HL-60/S4 treated with retinoic acid at 250 ng/mL for 4 days and 3 days (cell line): ENCODE measurements at regions not wholly inside any gene's neighbourhood (a gene's known extent, or its start where the extent isn't known, plus 50 kb on each side); places are given as distances from the start of the nearest gene placed in this dataset.
"Not testable (repeated sequence)": the region's sequence is repeated elsewhere in the genome, so short reads cannot be mapped to it uniquely, and the experiment has no call there.

Experiments
- in situ Hi-C: fragments of 300-500 bp; cut with MboI; formaldehyde crosslinking; loops from 2 replicates; pipeline ENCODE4 v1.7.0; 2022; ENCODE audit warnings: low sequenced_read_pairs

DNA sequence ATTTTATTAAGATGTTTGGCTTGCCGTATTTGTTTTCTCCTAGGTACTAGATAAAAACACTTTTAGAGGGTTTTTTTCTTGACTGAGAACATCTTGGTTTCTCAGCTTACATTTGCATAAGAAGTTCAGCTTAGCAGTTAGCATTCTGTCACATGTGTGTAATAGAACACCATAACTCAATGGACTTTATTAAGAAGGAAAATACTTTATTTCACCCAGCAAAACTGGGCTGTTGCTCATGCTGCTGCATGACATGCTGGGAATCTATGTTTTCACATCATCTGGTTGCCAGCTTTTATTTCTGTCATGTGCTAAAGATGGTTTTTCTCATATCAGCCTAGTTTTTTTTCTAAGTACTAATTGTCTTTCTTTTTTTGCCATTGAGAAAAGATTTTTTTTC is 144.6 kb downstream of the UTRN start:
- in situ Hi-C loops: no loop called here

DNA sequence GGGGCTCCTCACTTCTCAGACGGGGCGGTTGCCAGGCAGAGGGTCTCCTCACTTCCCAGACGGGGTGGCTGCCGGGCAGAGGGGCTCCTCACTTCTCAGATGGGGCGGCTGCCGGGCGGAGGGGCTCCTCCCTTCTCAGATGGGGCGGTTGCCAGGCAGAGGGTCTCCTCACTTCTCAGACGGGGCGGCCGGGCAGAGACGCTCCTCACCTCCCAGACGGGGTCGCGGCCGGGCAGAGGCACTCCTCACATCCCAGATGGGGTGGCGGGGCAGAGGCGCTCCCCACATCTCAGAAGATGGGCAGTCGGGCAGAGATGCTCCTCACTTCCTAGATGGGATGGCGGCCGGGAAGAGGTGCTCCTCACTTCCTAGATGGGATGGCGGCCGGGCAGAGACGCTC is 148.3 kb downstream of the UTRN start:
- in situ Hi-C loops: not testable (repeated sequence)

DNA sequence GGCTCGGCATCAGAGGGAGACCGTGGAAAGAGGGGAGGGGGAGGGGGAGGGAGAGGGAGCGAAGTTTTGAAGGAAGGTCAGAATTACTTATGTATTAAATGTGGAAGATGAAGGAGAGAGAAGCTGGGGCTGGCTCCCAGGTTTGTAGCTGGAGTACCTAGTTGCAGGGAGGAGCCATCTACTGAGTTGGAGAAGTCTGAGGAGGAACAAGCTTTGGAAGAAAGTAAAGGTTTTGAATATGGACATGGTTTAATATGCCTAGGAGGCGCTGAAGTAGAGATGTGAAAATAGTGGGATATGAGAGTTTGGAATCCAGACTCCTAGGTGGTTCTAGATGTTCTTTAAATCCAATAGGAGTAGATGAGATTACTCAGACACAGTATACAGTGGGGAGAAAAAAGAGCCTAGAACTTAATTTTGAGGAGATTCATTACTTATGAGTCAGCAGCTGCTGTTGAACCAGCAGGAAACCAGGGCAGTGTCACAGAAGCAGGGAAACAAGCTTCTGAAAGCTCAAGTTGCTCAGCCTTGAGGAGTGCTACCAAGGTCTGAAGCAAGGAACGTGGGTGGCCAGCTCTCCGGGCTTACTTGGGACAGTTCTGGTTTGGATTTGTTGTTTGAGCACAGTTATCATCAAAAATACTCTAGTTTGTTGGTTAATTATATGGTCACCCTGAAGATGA is 149.3 kb downstream of the UTRN start:
- in situ Hi-C loops: no loop called here

DNA sequence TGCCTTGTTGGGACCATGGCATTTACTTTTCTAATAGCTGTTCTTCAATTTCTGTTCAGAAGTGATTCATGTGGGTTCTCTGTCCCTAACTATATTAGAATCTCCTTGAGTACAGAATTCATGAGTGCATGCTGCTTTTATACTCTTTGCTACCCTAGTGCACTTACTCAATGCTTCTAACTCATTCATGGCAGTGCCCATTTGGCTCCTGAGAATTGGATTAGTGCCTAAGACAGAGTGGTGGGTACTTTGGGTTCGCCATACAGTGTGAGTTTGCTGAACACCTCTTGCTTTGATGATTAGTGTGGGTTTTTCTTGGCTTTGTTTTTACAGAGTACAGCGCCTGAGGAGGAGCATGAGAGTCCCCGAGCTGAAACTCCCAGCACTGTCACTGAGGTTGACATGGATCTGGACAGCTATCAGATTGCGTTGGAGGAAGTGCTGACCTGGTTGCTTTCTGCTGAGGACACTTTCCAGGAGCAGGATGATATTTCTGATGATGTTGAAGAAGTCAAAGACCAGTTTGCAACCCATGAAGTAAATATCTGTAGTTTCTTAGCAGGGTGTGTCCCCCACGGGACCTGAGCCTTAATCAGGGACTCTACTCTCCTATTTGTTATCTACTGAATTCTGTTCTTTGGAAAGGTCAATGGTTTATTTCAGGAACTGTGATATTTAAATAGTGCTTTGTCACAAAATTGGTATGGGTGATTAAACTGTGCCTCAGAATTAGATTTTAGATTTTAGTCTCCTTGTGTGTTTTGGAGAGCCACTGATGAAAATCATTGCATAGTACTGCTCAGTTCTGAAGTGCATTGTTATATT is 150.7 kb downstream of the UTRN start:
- in situ Hi-C loops: no loop called here

DNA sequence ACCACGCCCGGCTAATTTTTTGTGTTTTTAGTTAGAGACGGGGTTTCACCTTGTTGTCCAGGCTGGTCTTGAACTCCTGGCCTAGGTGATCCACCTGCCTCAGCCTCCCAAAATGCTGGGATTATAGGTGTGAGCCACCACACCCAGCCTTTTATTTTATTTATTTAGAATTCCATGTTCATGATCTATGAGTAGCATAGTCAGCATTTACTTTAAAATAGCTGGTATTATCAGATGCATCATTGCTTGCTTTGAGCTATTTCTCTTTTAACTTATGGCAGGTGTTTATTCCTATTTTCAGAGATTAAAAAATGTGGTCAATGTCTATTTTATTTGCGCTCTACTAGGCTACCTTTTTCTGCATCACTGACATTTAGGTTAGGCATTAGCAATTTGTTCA is 152.0 kb downstream of the UTRN start:
- in situ Hi-C loops: no loop called here

DNA sequence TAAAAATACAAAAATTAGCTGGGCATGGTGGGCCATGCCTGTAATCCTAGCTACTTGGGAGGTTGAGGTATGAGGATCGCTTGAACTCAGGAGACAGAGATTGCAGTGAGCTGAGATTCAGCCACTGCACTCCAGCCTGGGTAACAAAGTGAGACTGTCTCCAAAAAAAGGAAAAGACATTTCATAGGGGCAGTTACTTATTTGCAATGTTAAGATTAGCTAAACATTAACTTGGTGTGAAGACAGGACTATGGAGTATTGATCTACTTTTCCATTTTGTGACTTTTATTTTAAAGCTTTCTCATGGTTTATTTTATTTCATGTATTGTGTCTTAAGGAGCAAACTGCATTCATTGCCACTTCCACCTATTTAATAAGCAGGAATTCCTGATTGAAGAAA is 153.0 kb downstream of the UTRN start:
- in situ Hi-C loops: no loop called here

DNA sequence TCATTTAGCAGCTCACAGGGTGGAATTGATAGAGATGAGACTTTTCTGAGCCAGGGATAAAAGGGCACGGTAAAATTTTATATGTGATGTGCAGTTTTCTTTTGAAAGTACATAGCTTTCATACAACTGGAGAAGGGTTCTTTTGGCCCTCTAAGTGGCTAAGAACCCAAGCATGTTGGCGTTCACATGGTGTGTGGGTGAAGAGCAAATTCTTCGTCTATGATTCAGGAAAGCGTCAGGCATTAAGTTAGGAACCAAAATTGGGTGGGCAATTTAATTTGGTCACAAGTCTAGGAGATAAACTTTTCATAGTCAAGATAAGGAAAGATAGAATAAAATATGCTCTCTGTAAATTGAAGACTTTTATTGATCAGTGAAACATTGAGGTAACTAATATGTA is 153.9 kb downstream of the UTRN start:
- in situ Hi-C loops: no loop called here

DNA sequence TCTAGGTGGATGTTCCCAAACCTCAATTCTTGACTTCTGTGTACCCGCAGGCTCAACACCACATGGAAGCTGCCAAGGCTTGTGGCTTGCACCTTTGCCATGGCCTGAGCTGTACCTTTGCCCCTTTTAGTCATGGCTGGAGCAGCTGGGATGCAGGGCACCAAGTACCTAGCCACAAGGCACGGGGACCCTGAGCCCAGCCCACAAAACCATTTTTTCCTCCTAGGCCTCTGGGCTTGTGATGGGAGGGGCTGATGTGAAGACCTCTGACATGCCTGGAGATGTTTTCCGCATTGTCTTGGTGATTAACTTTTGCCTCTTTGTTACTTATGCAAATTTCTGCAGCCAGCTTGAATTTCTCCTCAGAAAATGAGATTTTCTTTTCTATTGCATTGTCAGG is 156.7 kb downstream of the UTRN start:
- in situ Hi-C loops: not testable (repeated sequence)

DNA sequence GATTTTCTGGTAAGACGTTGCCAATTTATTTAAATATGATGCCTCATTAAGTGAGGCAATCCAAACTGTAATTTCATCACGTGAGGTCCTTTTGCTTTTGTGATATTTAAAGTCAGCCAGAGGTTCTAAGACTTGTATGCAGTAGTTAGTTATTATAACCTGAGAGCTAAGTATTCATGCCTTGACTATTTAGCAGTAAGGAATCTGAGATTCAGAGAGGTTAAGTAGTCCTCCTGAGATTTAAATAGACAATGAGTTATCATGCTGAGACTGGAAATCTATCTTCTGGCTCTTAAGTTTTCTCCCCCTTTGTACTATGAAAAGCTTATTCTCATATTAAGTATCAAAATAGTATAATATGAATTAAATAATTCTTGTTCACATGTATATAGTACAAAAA is 158.0 kb downstream of the UTRN start:
- in situ Hi-C loops: no loop called here

DNA sequence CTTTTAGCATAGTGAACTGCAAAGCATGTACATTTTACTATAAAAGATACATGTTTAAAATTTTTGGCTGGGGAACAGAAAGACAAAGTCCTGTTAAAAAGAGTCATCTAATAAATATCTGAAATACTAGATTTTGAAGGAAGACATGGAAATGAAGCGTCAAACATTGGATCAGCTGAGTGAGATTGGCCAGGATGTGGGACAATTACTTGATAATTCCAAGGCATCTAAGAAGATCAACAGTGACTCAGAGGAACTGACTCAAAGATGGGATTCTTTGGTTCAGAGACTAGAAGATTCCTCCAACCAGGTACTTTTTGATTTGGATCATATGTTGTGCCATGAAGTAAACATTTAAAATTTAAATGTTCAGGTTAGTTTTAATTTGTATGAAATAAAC is 162.3 kb downstream of the UTRN start:
- in situ Hi-C loops: no loop called here

DNA sequence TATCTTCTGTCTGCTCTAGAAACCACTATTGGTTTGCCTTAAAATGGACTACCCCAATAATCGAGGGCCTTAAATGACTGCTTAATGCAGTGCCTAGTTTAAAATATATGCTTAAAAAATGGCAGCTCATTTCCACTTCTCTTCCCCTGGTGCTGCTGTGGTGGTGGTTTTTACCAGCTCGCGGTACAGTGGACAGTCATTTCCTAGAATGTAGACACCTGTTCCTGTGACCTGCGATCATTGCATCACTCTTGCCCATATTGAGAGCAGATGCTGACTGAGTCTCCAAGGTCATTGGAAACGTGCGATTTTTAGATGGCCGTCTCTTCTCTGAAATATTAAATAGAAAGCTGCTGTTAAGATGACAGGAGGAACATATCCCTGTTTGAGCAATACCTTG is 164.1 kb downstream of the UTRN start:
- in situ Hi-C loops: no loop called here

DNA sequence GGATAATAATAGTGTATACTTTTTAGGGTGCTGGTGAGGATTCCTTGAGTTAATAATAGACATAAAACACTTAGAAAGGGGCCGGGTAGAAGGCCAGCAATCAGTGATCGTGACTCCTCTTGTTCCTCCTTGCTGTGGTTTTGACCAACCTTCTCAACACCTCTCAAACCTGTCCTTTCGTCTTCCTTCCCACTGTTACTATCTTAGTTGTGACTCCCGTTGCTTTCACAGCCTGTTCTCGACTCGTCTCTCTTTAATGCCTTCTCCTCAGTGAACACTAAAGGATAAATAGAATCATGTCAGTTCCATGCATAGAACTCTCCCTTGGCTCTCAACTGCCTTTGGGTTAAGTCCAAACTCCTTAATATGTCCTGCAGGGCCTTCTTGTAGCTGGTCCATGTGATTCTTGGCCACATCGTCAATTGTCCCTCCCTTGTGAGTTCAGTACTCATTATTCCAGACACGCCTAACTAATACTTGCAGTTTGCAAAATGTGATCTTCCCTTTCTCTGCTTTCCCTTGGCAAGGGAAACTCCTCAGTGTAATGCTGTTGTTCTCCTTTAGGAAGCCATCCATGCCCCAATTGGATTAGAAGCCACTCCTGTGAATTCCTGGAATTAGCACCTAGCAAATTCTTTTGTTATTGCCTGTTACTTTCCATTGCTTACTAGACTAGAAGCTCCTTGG is 164.9 kb downstream of the UTRN start:
- in situ Hi-C loops: no loop called here

DNA sequence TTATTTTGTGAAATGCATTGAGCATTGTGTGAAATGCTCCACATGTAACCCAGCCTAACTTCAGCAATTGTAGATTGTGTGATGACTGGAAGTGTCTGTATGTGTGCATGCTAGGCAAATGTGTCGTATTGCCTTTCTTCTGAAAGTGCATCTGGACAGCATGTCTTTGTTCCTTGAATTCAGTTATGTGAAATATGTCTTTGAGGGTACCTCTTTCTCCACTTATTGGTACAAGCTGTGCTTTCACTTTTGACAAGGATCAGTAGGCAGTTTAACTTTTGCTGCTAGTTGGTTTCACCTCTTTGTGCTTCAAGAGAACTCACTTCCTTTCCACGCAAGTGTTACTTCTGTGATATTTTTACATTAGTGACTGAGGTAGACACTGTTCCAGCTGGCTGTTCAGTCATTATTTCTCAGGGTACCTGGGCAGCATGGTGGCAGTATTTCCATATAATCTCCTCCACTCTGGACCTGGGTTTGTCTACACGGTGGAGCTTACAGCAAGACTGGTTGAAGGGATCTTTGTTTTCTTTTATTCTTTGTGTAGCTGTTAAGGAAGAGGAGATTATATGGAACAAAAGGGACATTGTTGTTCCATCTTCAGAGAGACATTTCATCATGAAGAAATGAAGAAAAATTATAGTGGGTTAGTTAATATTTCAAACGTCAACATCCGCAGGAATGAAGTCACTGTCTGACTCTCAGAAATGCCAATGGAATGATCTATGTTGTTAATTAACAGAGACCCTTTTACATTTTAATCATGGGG is 175.4 kb downstream of the UTRN start:
- in situ Hi-C loops: no loop called here

DNA sequence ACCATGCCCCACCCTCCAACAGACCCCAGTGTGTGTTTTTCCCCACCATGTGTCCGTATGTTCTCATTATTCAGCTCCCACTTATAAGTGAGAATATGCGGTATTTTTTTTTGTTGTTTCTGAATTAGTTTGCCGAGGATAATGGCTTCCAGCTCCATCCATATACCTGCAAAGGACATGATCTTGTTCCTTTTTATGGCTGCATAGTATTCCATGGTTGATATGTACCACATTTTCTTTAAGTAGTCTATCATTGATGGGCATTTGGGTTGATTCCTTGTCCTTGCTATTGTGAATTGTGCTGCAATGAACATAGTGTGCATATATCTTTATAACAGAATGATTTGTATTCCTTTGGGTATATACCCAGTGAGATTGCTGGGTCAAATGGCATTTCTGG is 176.9 kb downstream of the UTRN start:
- in situ Hi-C loops: no loop called here

DNA sequence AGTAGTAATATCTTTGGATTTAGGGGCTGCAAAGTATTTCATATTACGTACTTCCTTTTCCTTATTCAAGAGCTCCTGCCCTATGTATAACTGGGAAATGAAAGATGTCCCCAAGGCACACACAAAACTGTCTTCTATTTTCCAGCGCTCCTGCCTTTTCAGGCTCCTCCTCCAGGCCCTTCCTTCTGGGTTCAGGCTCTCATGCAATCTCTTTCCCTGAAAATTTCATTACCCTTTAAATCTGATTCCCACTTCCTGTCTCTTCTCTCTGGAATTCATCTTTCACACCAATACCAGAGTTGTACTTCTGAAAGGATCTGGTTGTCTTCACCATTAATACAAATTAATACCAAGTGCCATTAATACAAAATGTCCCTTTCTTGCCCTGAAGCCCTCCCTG is 181.6 kb downstream of the UTRN start:
- in situ Hi-C loops: no loop called here

DNA sequence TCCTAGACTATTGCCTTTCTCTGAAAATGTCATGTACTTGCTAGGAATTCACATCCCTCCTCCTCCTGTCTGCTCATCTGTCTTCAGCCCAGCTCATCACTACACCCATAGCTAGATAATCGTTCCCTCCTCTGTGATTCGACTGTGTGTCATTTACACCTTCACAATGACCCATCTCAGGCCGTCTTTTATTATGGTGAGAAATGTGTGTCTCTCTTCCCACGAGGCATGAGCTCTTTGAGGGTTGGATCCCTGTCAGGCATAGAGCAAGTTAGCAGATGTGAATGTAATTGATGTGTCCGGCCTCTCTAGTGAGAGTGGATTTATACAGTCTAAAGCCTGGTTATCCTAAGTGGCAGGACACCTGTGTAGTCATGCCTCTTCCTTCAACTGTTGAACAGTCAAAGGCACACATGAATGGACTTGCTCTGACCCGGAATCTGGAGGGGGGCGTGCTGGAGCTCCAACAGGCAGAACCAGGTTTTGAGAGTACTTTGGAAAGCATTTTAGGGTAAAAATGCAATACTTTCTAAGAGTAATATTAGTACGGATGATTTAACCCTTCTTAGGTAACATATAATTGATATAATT is 182.1 kb downstream of the UTRN start:
- in situ Hi-C loops: no loop called here

DNA sequence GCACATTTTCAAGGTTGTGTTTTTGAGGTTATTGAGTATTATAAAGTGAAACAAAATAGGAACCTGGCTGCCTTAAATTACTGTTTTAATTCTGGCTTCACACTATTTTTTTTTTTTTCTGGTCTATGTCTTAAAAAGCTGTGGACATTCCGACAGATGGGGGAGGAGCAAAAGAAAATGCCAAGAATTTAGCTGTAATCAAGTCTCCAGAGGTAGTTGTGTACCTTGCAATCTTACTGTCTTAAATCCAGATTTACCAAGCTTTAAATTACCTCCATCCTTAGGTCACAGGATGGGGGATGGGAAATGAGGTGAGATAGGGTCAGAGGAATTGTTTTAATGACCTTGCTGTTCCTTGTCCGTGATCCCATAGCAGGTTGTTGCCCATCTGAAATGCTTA is 182.8 kb downstream of the UTRN start:
- in situ Hi-C loops: no loop called here

DNA sequence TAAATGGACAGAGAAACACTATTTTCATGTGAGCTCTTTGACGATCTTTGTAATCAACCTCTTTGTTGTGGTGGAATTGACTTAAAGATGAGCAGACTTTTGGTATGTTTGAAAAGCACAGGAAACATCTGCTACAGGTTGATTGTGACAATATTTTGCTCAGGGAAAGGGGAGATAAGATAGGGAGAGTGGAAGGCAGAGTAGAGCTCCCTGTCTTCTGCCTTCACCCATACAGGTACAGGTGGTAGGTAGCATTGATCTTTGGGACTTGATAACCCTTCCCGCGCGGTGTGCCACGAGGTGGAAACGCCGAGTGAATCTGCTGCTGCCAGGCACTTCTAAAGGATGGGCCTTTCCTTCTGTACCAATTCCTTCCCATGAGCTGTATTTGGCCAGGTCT is 183.6 kb downstream of the UTRN start:
- in situ Hi-C loops: no loop called here

DNA sequence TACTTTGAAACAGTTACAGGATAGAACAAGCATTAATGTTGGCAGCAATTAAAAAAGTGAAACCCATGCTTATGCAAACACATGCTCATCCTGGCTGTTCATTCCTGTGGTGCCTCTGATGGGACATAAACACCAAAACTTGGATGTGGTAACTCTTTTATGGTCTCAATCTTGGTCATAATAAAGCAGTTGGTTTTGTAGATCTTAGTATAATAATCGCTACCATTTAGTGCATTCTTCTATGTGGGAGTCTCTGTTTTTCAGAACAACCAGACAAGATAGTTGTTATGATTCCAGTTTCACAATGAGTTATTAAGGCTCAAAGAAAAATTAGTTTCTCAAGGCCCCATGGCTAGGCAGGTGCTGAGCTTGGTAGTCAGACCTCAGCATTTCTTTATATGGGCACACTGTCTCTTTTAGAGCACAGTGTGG is 184.0 kb downstream of the UTRN start:
- in situ Hi-C loops: no loop called here

DNA sequence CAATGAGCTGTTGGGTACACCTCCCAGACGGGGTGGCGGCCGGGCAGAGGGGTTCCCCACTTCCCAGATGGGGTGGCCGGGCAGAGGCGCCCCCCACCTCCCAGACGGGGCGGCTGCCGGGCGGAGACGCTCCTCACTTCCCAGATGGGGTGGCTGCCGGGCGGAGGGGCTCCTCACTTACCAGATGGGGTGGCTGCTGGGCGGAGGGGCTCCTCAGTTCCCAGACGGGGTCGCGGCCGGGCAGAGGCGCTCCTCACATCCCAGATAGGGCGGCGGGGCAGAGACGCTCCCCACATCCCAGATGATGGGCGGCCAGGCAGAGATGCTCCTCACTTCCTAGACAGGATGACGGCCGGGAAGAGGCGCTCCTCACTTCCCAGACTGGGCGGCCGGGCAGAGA is 185.1 kb downstream of the UTRN start:
- in situ Hi-C loops: not testable (repeated sequence)

DNA sequence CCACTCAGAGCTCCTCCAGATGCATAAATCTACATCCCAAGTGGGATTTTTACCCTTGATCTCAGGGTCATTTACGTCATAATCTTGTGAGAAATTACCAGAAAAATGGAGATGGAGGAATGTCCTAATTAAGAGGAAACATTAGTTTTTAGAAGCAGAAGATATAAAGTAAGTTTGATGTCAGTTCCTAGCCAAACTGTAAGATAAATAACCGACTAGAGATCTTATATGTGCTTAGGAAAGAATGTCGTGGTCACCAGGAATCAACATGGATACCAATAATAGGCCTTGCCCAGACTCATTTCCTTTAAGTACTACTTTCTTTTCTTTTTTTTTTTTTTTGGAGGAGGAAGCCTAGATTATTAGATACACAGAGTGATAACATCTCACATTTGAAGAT is 186.9 kb downstream of the UTRN start:
- in situ Hi-C loops: no loop called here
